Kidney (tissue), 13 donors: ENCODE measurements at regions not wholly inside any gene's neighbourhood (a gene's known extent, or its start where the extent isn't known, plus 50 kb on each side); places are given as distances from the start of the nearest gene placed in this dataset.

ENCODE experiments used
- DNase-seq, 5 donors: peaks; one replicate each; pipeline ENCODE4 v3.0.0-alpha.2; 2013 to 2020
- FAIRE-seq: peaks from 2 replicates; lab custom pipeline; 2012; peaks lifted over from hg19 to GRCh38; lab: Jason Lieb, UNC
- H3K27ac ChIP-seq, 2 donors: one replicate each; pipeline ENCODE4 v1.7.0; 2013; ENCODE audit warnings: low read depth in 2 of 2, low read length in 2 of 2, inconsistent platforms in 1 of 2
- H3K27me3 ChIP-seq: one replicate; pipeline ENCODE4 v1.7.1; 2013; ENCODE audit warnings: low read length, inconsistent platforms; ENCODE audit not compliant: control insufficient read depth, insufficient read depth
- H3K36me3 ChIP-seq, 3 donors: one replicate each; pipeline versions ENCODE4 v1.7.0 to v1.7.1; 2013; ENCODE audit warnings: low read length in 3 of 3, control low read depth in 1 of 3, inconsistent platforms in 1 of 3; ENCODE audit not compliant: insufficient read depth in 3 of 3, control insufficient read depth in 2 of 3
- H3K4me1 ChIP-seq, 3 donors: one replicate each; pipeline versions ENCODE4 v1.7.0 to v1.7.1; 2013; ENCODE audit warnings: low read length in 3 of 3, inconsistent platforms in 1 of 3, low read depth in 1 of 3; ENCODE audit not compliant: control insufficient read depth in 2 of 3, insufficient read depth in 2 of 3
- H3K4me3 ChIP-seq, 3 donors: one replicate each; pipeline versions ENCODE4 v1.7.0 to v1.8.1; 2013; ENCODE audit warnings: low read length in 3 of 3, control low read depth in 1 of 3, inconsistent platforms in 1 of 3
- H3K9ac ChIP-seq, 3 donors: one replicate each; pipeline versions ENCODE4 v1.7.0 to v1.7.1; 2013; ENCODE audit warnings: low read length in 3 of 3, control low read depth in 1 of 3, inconsistent platforms in 1 of 3
- H3K9me3 ChIP-seq, 3 donors: one replicate each; pipeline versions ENCODE4 v1.7.0 to v1.7.1; 2013; ENCODE audit warnings: low read length in 3 of 3, control low read depth in 1 of 3, inconsistent platforms in 1 of 3; ENCODE audit not compliant: control insufficient read depth in 2 of 3, insufficient read depth in 1 of 3
- intact Hi-C: fragments of 100-400 bp; cut with DNase I; formaldehyde crosslinking; loops from one replicate; pipeline ENCODE4 v1.11.1; 2022
- TF ChIP-seq, protein P1 (sequence below): IDR thresholded peaks from 3 replicates; pipeline ENCODE4 v1.5.1; 2012; ENCODE audit warnings: mild to moderate bottlenecking, moderate library complexity, borderline replicate concordance; ENCODE audit not compliant: insufficient read depth; ENCODE audit errors: extremely low read depth
- donor health status: control.
- donor health status: control.
- donor health status: control.
- donor health status: control.
- donor health status: control.
- donor health status: DM: yes; HTN: yes; CAD: no.
- donor health status: Normal renal cell carcinoma (clear cell type).

GRCh38 chr9:82695704-82696103 is 367.2 kb downstream of the RASEF start:
- Histone ChIP-seq H3K27me3 (no peaks in the 10 kb centered on the region), H3K4me3 (no peak overlapping the region), H3K4me1 (no peaks in the 10 kb centered on the region), H3K9ac (no peak overlapping the region), H3K27ac (no peak overlapping the region), H3K9me3 (no peaks in the 10 kb centered on the region), H3K36me3 (no peaks in the 10 kb centered on the region)
- FAIRE-seq (no peak), DNase-seq (no peak)
- TF ChIP-seq, protein P1, sequence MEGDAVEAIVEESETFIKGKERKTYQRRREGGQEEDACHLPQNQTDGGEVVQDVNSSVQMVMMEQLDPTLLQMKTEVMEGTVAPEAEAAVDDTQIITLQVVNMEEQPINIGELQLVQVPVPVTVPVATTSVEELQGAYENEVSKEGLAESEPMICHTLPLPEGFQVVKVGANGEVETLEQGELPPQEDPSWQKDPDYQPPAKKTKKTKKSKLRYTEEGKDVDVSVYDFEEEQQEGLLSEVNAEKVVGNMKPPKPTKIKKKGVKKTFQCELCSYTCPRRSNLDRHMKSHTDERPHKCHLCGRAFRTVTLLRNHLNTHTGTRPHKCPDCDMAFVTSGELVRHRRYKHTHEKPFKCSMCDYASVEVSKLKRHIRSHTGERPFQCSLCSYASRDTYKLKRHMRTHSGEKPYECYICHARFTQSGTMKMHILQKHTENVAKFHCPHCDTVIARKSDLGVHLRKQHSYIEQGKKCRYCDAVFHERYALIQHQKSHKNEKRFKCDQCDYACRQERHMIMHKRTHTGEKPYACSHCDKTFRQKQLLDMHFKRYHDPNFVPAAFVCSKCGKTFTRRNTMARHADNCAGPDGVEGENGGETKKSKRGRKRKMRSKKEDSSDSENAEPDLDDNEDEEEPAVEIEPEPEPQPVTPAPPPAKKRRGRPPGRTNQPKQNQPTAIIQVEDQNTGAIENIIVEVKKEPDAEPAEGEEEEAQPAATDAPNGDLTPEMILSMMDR = no peak
- intact Hi-C loops = no loop called here

GRCh38 chr9:82706786-82707185 is 356.2 kb downstream of the RASEF start:
- TF ChIP-seq, protein P1 = no peak
- Histone ChIP-seq H3K36me3 (no peaks in the 10 kb centered on the region), H3K9ac (no peak overlapping the region), H3K4me3 (no peak overlapping the region), H3K27me3 (no peaks in the 10 kb centered on the region), H3K27ac (no peak overlapping the region), H3K4me1 (no peaks in the 10 kb centered on the region), H3K9me3 (no peaks in the 10 kb centered on the region)
- FAIRE-seq (no peak), DNase-seq (no peak)
- intact Hi-C loops = no loop called here

DNA sequence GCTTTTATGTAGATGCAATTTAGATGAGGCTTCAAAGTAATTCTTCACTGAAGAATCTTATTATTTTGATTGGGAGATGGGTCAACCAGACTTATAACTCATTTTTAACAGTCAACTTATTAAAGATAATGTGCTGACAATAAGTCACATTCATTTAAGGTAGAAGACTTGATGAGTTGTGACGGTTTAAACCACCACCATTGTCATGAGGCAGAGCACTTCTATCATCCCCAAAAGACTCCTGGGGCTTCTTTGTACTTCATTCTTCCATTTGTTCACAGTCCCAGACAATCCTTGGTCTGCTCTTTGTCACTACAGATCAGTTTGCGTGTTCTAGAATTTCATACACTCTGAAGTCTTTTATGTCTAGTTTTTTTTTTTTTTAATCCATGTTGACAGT is 346.1 kb downstream of the RASEF start:
- no peaks in the 10 kb centered on the region for H3K4me1 ChIP-seq
- no peaks in the 10 kb centered on the region for H3K27me3 ChIP-seq
- no peak overlapping the region for H3K9ac ChIP-seq
- intact Hi-C loops = no loop called here
- TF ChIP-seq, protein P1 = no peak
- H3K9me3 ChIP-seq = no peaks in the 10 kb centered on the region
- H3K4me3 ChIP-seq = no peak overlapping the region
- no peak for FAIRE-seq
- no peak overlapping the region for H3K27ac ChIP-seq
- DNase-seq = no peak
- H3K36me3 ChIP-seq = no peaks in the 10 kb centered on the region

- FAIRE-seq = no peak
- TF ChIP-seq, protein P1 = no peak
- no peaks in the 10 kb centered on the region for H3K9me3 ChIP-seq
- intact Hi-C loops = no loop called here
- H3K27me3 ChIP-seq = no peaks in the 10 kb centered on the region
- no peaks in the 10 kb centered on the region for H3K36me3 ChIP-seq
- no peaks in the 10 kb centered on the region for H3K4me1 ChIP-seq
- no peak overlapping the region for H3K27ac ChIP-seq
- DNase-seq = no peak
- no peak overlapping the region for H3K9ac ChIP-seq
- no peak overlapping the region for H3K4me3 ChIP-seq
Measured at GRCh38 chr9:82720515-82720914, 342.4 kb downstream of the RASEF start.
